ENCODE measurements at regions not wholly inside any gene's neighbourhood (a gene's known extent, or its start where the extent isn't known, plus 50 kb on each side); places are given as distances from the start of the nearest gene placed in this dataset.

DNA sequence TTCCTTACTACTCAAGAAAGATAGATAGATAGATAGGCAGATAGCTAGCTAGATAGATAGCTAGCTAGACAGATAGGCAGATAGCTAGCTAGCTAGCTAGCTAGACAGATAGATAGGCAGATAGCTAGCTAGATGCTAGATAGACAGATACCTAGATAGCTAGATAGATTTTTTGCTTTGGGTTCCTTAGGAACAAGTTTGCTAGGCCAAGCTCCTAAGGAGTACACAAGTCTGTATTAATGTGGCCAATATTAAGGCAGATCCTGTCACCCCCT lies 61.7 kb upstream of the VPREB1 start:
- H3K4me3 ChIP-seq (ENCODE audit: low read length): no peak overlapping the region
- no peak for TF ChIP-seq CTCF (conservative IDR thresholded peaks at IDR 0.05; ENCODE audit: low read length)
- DNase-seq (ENCODE audit: low read depth): no peak

GRCh38 chr22:22182218-22182989 lies 62.2 kb upstream of the VPREB1 start:
- H3K4me3 ChIP-seq (ENCODE audit: low read length): no peak overlapping the region
- no peak for TF ChIP-seq CTCF (conservative IDR thresholded peaks at IDR 0.05; ENCODE audit: low read length)
- DNase-seq (ENCODE audit: low read depth): no peak

DNA sequence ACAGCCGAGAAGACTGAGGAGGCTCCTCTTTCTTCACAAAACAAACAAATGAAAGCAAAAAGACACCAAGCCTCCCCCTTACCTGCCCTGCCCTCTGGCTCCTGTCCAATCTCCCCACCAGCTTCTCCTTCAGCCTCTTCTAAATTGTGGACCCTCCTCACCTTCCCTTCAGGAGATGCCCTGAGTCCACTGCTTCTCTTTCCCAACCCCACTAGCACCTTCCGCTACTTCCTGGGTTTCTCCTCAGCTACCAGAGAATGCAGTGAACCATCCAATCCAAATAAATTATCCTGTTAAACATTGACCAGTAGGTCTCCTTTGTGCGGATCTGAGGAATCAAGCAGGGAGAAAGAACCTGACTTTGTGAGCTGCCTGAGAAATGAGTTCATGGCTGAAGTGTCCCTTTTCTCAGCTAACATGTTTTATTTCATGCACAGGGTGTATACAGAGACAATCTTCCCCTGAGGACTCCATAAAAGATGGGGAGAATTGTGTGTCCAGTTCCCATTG lies 63.2 kb upstream of the VPREB1 start:
- no peak for TF ChIP-seq CTCF (conservative IDR thresholded peaks at IDR 0.05; ENCODE audit: low read length)

GRCh38 chr22:22180738-22181285 lies 63.8 kb upstream of the VPREB1 start:
- TF ChIP-seq CTCF (conservative IDR thresholded peaks at IDR 0.05; ENCODE audit: low read length): no peak
- DNase-seq (ENCODE audit: low read depth): no peak
- H3K4me3 ChIP-seq (ENCODE audit: low read length): no peak overlapping the region

More for the DNA sequence above, 63.2 kb upstream of the VPREB1 start:
- H3K4me3 ChIP-seq (ENCODE audit: low read length): no peak overlapping the region
- DNase-seq (ENCODE audit: low read depth): no peak

GRCh38 chr22:22179858-22180257 lies 64.7 kb upstream of the VPREB1 start:
- H3K4me3 ChIP-seq (ENCODE audit: low read length): no peak overlapping the region
- TF ChIP-seq CTCF (conservative IDR thresholded peaks at IDR 0.05; ENCODE audit: low read length): no peak
- DNase-seq (ENCODE audit: low read depth): no peak

DNA sequence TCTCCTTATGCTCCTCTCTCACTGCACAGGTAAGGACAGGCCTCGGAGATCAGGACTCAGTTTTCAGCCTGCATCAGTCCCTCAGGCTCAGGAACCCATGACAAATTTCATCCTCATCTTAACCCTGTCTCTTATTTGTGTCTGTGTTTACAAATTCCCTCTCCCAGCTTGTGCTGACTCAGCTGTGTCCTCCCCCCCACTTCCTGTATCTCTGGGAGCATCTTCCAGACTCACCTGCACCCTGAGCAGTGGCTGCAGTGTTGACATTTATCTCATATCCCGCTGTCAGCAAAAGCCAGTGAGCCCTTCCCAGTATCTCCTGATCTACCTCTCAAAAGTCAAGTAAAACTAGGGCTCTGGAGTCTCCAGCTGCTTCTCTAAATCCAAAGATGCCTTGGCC lies 65.6 kb upstream of the VPREB1 start:
- no peak for TF ChIP-seq CTCF (conservative IDR thresholded peaks at IDR 0.05; ENCODE audit: low read length)
- DNase-seq (ENCODE audit: low read depth): no peak
- H3K4me3 ChIP-seq (ENCODE audit: low read length): no peak overlapping the region

- no peak overlapping the region for H3K4me3 ChIP-seq (ENCODE audit: low read length)
- DNase-seq (ENCODE audit: low read depth): no peak
- no peak for TF ChIP-seq CTCF (conservative IDR thresholded peaks at IDR 0.05; ENCODE audit: low read length)
Measured at GRCh38 chr22:22178355-22178965, 66.1 kb upstream of the VPREB1 start.
